ENCODE measurements at regions not wholly inside any gene's neighbourhood (a gene's known extent, or its start where the extent isn't known, plus 50 kb on each side); places are given as distances from the start of the nearest gene placed in this dataset.

DNA sequence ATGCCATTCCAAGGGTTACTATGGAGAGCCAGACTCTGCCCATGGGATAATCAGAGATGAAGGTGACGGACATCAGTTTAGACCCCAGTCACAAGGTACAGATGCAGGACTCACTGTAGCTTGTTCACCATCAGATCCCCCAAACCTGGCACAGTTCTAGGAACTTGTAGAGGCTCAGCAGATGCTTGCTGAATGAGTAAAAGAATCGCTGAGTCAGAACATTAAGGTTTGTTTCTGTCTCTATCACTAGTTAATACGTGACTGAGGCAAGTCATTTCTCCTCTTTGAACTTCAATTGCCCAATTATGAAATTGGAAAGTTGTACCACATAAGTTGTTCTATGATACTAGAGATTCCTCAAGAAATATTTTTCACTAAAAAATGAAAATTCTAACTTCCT lies 65.1 kb downstream of the PPP1R3C start:
- Mint-ChIP-seq H3K4me1 (peaks cover 3% of the 10 kb centered on the region), H3K36me3 (no peaks in the 10 kb centered on the region), H3K27ac (no peak overlapping the region), H3K9me3 (no peaks in the 10 kb centered on the region), H3K4me3 (no peak overlapping the region), H3K27me3 (ENCODE audit: insufficient read depth, low read depth) (no peaks in the 10 kb centered on the region)
- peaks cover 3% of the 10 kb centered on the region for H3K4me1 ChIP-seq
- no peak overlapping the region for H3K27ac ChIP-seq
- no peaks in the 10 kb centered on the region for H3F3A ChIP-seq (ENCODE audit: low read depth)
- no peaks in the 10 kb centered on the region for H3K9me3 ChIP-seq (ENCODE audit: low read depth)
- H3K27me3 ChIP-seq: no peaks in the 10 kb centered on the region
- H2AFZ ChIP-seq (replicated peaks): no peak overlapping the region
- H3K4me3 ChIP-seq: no peak overlapping the region
- H4K20me1 ChIP-seq (ENCODE audit: low read depth): no peaks in the 10 kb centered on the region
- TF ChIP-seq EZH2 (IDR thresholded peaks at IDR 0.05): no peak
- TF ChIP-seq EZH2phosphoT487 (IDR thresholded peaks at IDR 0.05): no peak
- H3K9ac ChIP-seq: no peak overlapping the region
- DNase-seq (ENCODE audit: low spot score): no peak
- H3K79me2 ChIP-seq (ENCODE audit: low read depth): no peaks in the 10 kb centered on the region
- no peak overlapping the region for H3K4me2 ChIP-seq
- H3K36me3 ChIP-seq: no peaks in the 10 kb centered on the region

DNA sequence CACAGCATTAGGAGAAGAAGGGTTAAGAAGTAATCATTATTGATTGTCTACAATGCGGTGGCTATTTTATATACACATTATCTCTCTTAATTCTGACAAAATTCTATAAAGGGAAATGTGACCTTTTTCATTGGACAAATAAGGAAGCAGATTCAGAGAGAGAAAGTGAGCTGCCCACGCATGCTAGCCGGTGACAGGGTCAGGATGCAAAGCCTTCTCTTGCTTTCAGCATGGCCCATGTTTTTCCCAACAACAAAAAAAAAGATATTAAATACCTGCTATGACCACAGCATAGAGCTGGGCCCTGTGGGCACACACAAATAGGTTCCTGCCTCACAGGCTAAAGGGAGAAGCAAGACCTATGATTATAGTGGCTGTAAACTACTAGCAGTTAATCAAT lies 66.8 kb downstream of the PPP1R3C start:
- Histone ChIP-seq H3K36me3 (no peaks in the 10 kb centered on the region), H3K9ac (no peak overlapping the region), H3F3A (ENCODE audit: low read depth) (no peaks in the 10 kb centered on the region), H4K20me1 (ENCODE audit: low read depth) (no peaks in the 10 kb centered on the region), H2AFZ (replicated peaks) (no peak overlapping the region), H3K79me2 (ENCODE audit: low read depth) (no peaks in the 10 kb centered on the region), H3K4me2 (no peak overlapping the region), H3K9me3 (ENCODE audit: low read depth) (no peaks in the 10 kb centered on the region), H3K27ac (no peak overlapping the region), H3K4me1 (peaks cover 3% of the 10 kb centered on the region), H3K4me3 (no peak overlapping the region), H3K27me3 (no peaks in the 10 kb centered on the region)
- H3K4me3 Mint-ChIP-seq: no peak overlapping the region
- H3K4me1 Mint-ChIP-seq: peaks cover 3% of the 10 kb centered on the region
- H3K36me3 Mint-ChIP-seq: no peaks in the 10 kb centered on the region
- no peak for TF ChIP-seq EZH2phosphoT487 (IDR thresholded peaks at IDR 0.05)
- TF ChIP-seq, protein P1, sequence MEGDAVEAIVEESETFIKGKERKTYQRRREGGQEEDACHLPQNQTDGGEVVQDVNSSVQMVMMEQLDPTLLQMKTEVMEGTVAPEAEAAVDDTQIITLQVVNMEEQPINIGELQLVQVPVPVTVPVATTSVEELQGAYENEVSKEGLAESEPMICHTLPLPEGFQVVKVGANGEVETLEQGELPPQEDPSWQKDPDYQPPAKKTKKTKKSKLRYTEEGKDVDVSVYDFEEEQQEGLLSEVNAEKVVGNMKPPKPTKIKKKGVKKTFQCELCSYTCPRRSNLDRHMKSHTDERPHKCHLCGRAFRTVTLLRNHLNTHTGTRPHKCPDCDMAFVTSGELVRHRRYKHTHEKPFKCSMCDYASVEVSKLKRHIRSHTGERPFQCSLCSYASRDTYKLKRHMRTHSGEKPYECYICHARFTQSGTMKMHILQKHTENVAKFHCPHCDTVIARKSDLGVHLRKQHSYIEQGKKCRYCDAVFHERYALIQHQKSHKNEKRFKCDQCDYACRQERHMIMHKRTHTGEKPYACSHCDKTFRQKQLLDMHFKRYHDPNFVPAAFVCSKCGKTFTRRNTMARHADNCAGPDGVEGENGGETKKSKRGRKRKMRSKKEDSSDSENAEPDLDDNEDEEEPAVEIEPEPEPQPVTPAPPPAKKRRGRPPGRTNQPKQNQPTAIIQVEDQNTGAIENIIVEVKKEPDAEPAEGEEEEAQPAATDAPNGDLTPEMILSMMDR (IDR thresholded peaks at IDR 0.05): no peak
- no peak for TF ChIP-seq EZH2 (IDR thresholded peaks at IDR 0.05)
- H3K27ac Mint-ChIP-seq: peak overlapping the region; percentile 20
- no peaks in the 10 kb centered on the region for H3K27me3 Mint-ChIP-seq (ENCODE audit: insufficient read depth, low read depth)
- no peak for DNase-seq (ENCODE audit: low spot score)
- H3K9me3 Mint-ChIP-seq: peaks cover 7% of the 10 kb centered on the region

DNA sequence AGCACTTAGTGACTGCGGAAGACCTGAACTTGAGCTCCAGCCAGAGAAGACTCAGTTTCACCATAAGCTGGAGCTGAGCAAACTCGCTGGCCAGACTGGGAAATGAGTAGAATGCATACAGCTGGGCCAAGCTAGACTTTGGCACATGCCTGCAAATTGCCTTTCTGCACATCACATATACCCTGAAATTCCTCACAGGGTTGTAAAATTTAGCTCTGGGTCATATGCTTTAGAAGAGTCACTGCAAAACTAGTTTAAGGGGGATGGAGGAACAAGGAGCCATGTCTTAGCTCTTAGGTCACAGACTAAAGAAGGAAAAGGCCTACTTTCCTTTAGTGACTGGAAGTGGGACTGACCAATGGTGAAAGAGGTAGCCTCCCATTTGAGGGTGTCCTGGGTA lies 67.6 kb downstream of the PPP1R3C start:
- H3K36me3 ChIP-seq: no peaks in the 10 kb centered on the region
- no peaks in the 10 kb centered on the region for H4K20me1 ChIP-seq (ENCODE audit: low read depth)
- Mint-ChIP-seq H3K27me3 (ENCODE audit: insufficient read depth, low read depth) (peaks cover 2% of the 10 kb centered on the region), H3K27ac (no peak overlapping the region), H3K9me3 (peaks cover 11% of the 10 kb centered on the region), H3K4me3 (no peak overlapping the region), H3K4me1 (peaks cover 3% of the 10 kb centered on the region), H3K36me3 (no peaks in the 10 kb centered on the region)
- no peak for DNase-seq (ENCODE audit: low spot score)
- no peak overlapping the region for H3K4me3 ChIP-seq
- H3K4me2 ChIP-seq: no peak overlapping the region
- no peak overlapping the region for H3K9ac ChIP-seq
- H3K79me2 ChIP-seq (ENCODE audit: low read depth): no peaks in the 10 kb centered on the region
- peaks cover 3% of the 10 kb centered on the region for H3K4me1 ChIP-seq
- H3K27ac ChIP-seq: no peak overlapping the region
- H3K9me3 ChIP-seq (ENCODE audit: low read depth): no peaks in the 10 kb centered on the region
- H3K27me3 ChIP-seq: no peaks in the 10 kb centered on the region
- H2AFZ ChIP-seq (replicated peaks): no peak overlapping the region
- no peak for TF ChIP-seq EZH2phosphoT487 (IDR thresholded peaks at IDR 0.05)
- TF ChIP-seq EZH2 (IDR thresholded peaks at IDR 0.05): no peak
- TF ChIP-seq, protein P1 (IDR thresholded peaks at IDR 0.05): no peak
- H3F3A ChIP-seq (ENCODE audit: low read depth): no peaks in the 10 kb centered on the region

DNA sequence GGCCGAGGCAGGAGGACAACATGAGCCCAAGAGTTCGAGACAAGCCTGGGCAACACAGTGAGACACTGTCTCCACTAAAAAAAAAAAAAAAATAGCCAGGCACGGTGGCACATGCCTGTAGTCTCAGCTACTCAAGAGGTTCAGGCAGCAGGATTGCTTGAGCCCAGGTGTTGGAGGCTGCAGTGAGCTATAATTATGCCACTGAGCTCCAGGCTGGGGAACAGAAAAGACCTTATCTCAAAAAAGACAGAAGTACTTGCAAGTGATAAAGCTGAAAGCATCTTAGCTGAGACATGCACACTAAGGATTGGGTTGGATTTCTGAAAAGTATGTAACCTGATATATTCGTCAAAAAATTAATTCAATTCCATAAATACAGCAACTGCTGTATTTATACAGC lies 68.4 kb downstream of the PPP1R3C start:
- Histone ChIP-seq H3K27me3 (no peaks in the 10 kb centered on the region), H3K4me1 (no peaks in the 10 kb centered on the region), H3K9me3 (ENCODE audit: low read depth) (no peaks in the 10 kb centered on the region), H3F3A (ENCODE audit: low read depth) (no peaks in the 10 kb centered on the region), H3K36me3 (no peaks in the 10 kb centered on the region), H3K79me2 (ENCODE audit: low read depth) (no peaks in the 10 kb centered on the region), H3K4me2 (no peak overlapping the region), H2AFZ (replicated peaks) (no peak overlapping the region), H4K20me1 (ENCODE audit: low read depth) (no peaks in the 10 kb centered on the region), H3K9ac (no peak overlapping the region), H3K27ac (no peak overlapping the region), H3K4me3 (no peak overlapping the region)
- DNase-seq (ENCODE audit: low spot score): no peak
- no peak overlapping the region for H3K27ac Mint-ChIP-seq
- H3K9me3 Mint-ChIP-seq: peaks cover 11% of the 10 kb centered on the region
- peaks cover 2% of the 10 kb centered on the region for H3K4me1 Mint-ChIP-seq
- H3K27me3 Mint-ChIP-seq (ENCODE audit: insufficient read depth, low read depth): peaks cover 2% of the 10 kb centered on the region
- H3K4me3 Mint-ChIP-seq: no peak overlapping the region
- TF ChIP-seq, protein P1 (IDR thresholded peaks at IDR 0.05): no peak
- no peak for TF ChIP-seq EZH2 (IDR thresholded peaks at IDR 0.05)
- no peak for TF ChIP-seq EZH2phosphoT487 (IDR thresholded peaks at IDR 0.05)
- no peaks in the 10 kb centered on the region for H3K36me3 Mint-ChIP-seq
